GM19452 (cell line): ENCODE measurements at regions not wholly inside any gene's neighbourhood (a gene's known extent, or its start where the extent isn't known, plus 50 kb on each side); places are given as distances from the start of the nearest gene placed in this dataset.
"Not testable (repeated sequence)": the region's sequence is repeated elsewhere in the genome, so short reads cannot be mapped to it uniquely, and the experiment has no call there.

Source experiments
- ATAC-seq: cut with Tn5 transposase; IDR thresholded peaks from one replicate; pipeline ENCODE4 v1.9.1; 2021; ENCODE audit not compliant: unreplicated experiment

DNA sequence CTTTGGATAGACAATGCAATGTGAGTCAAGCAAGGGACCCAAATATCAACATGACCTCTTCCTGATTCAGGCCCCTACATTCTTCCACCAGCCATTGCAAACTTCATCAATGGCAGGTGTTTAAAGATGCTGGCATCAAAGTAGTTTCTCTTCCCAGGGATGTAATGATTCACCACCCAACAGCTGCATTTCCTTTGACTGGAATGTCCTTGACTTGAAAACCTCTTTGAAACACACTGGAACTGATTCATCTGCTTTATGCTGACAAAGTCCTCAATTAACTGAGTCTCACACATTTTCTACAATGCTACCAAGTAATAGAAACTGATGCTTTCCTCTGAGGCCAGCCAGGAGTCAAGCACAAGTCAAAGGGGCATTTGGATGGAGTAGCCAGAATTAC is 385.5 kb downstream of the GBE1 start:
- no peak for ATAC-seq

DNA sequence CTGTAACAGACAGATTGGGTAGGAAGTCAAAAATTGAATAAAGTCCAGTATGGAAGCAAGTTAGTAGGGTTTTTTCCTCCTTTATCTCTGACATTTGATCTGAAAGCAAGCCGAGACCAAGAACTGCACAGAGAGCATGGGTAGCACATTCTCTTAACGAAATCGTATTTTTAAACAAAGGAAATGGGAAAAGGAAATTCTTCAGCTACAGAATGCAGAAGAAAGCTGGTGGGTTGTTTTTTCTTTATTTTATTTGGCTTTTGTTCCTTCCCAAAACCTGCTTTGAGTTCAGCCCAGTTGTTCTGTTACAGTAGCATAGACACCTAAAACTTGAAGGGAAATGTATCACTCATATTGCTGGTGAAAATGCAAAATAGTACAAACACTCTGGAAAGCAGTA is 397.0 kb downstream of the GBE1 start:
- ATAC-seq = no peak

DNA sequence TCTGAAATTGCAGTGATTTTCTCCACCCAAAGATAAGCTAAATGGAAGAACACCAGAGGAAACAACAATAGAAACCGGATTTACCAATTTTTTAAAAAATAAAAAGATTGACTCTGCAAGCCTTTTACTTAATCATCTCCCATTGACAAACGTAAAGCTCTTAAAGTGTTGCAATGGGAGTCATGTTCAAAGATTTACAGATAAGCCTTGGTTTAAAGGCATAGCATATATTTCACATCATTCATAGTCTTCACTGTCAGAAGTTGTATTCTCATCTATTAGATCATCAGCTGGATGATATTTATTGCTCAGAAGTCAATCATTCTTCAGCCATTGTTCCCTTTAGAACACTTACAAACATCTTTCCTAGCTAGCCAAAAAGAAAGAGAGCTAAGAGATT is 397.6 kb downstream of the GBE1 start:
- ATAC-seq = no peak

DNA sequence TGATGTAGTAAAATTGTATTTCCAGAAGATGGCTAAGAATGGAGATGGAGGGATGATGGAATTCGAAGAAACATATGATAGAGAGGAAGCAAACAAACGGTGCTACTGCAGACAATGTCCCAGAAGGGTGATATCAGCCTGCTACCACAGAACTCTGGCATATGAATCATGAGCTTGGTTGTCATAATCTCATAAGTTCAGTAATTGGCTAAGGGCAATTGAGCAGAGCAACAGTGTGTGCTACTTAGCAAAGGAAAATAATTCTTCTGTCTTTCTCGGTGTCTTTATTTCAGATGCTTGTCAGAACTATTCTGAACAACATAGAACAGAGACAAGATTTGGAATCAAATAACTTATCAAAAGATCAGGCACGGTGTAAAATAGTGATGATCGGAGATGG is 407.3 kb downstream of the GBE1 start:
- ATAC-seq = no peak

DNA sequence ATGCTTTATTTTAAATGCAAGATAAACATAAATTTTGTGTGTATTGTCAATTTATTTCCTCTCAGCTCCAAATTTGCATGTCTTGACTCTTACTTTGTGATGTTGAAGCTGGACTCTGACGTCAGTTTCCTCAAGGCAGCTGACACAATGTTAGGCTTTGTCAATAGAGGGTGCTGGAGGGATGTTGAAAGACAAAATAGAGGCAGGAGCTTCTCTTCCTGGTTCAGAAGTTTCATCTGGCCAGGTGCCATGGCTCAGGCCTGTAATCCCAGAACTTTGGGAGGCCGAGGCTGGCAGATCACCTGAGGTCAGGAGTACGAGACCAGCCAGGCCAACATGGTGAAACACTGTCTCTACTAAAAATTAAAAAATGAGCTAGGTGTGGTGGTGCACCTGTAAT is 408.6 kb downstream of the GBE1 start:
- no peak for ATAC-seq

DNA sequence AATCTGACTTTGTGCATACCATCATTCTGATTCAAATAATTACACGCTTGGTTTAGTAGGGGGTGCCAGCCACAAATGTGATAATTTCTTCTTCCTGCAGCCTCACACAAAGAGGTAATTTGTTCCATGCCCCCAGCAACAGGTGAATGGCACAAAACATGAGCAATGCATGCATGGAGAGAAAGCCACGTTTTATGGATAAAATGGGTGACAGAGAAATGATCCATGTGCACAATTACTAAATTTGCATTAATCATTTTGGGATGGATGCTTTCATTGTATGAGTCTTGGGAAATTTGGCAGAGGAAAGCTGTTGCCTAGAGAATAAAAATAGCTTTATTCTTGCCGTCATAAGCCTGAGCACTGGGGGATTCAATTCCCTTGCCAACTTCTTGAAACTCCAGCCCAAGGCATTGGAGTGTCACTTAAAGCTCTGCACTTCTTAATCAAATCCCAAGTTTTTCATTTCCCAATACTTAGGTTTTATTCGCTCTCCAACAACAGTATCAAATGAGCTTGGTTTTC is 411.6 kb downstream of the GBE1 start:
- ATAC-seq = no peak

DNA sequence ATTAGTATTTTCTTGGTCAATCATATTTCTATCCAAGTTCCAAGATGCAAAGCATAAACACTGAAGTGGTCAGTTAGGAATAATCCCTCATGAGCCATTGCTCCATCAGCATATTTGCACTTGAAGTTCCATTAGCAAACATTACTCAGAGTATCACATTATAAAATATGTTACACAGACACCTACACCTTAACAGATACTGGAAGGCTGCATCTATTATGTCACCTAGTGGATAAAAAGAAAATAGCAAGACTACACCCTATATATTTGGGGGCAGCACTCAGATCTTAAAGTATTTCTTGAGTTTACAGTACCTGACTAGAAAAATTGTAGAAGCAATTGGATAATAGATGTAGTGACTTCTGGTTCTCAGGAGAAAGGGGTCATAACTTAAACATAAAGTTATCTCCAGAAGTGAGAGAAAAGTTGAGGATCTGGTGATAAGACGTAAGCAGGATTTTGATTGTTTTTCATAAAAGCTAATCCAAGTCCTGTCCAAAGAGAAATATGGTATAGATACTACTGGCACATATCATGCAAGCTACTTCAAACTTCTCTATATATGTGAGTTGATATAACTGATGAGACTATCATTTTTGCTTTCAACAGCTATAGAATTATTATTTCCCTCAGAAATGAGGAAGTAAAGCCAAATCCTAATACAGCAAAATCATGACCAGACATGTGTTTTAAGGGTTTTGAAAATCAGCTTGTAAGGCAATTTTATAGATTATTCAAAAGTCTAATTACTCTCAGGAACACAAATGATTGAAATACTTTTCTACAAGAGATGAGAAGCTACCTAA is 422.2 kb downstream of the GBE1 start:
- ATAC-seq = peak; percentile 80

DNA sequence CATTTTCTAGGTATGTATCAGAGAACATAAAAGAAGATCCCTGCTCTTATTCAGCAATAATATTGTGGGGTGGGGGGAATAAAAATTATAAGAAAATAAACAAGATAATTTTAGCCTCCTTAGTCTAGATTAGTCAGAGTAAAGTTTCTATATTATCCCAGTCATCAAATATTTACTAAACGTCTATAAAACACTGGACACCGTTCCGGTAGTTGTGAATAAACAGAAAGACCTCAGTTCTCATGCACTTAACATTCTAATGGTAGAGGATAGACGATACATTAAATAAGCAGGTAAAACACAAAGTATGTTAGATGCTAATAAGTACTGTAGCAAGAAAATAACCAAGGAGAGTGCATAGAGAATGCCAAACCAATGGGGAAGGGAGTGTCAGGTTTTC is 425.0 kb downstream of the GBE1 start:
- ATAC-seq = no peak

DNA sequence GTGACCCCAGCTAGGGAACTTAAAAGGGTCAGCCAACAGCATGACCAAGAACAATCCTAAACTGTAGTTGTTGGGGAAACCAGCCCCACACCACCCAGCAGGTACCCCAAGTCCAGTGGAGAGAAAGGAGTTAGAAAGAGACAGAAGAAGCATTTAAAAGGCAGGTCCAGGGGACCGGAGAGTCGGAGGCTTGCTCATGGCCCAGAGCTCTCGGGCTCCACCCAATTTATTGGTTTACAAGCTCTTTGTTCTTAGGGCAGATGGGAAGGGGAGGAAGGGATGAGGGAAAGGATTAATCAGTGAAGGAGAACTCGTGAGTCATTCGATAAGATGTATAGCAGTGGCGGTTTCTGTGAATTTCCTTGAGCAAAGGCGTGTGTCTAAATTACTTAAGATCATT is 431.6 kb downstream of the GBE1 start:
- ATAC-seq = not testable (repeated sequence)

DNA sequence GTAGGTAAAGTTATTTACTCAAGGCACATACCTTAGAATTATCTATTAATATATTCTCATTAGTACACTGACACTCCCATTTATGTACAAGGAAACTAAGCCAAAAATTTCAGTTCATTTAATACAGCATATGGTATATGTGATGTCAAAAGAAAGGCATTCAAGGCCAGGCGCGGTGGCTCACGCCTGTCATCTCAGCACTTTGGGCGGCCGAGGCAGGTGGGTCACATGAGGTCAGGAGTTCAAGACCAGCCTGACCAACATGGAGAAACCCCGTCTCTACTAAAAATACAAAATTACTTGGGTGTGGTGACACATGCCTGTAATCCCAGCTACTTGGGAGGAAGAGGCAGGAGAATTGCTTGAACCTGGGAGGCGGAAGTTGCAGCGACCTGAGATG is 435.2 kb downstream of the GBE1 start:
- ATAC-seq = no peak

DNA sequence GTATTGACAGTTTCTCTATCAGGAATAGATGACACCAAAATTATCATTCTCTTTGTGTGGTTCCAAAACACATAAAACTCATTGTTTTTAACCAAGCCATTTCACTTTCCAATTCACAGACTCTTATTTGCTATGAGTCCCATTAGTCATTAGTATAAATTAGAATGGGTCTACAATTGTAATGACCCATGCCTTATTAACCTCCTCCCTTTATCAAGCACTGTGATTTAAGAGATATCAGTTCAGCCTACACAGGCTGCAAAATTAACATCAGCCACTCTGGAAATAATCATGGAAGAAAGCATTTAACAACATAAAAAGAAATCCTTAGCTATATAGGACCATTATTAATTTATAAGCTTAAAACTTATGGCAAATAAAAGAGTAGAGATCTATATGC is 440.6 kb downstream of the GBE1 start:
- ATAC-seq = no peak

DNA sequence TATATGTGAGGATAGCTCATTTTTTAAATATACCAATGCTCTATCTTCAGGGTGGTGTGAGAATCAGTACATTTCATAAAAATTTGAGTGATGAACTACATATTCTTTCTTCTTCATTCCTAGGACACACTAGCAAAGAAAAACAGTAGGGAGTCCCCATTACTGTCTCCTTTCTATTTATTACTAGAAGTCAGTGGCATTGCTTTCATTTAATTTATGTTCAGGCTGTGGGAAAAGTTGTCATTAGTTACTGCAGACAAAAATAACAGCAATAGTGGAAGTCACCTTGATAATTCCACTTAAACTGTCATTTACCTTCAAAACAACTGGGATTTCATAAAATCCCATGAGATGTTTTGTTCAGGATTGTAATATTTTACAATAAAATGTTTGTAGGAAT is 446.4 kb downstream of the GBE1 start:
- no peak for ATAC-seq

DNA sequence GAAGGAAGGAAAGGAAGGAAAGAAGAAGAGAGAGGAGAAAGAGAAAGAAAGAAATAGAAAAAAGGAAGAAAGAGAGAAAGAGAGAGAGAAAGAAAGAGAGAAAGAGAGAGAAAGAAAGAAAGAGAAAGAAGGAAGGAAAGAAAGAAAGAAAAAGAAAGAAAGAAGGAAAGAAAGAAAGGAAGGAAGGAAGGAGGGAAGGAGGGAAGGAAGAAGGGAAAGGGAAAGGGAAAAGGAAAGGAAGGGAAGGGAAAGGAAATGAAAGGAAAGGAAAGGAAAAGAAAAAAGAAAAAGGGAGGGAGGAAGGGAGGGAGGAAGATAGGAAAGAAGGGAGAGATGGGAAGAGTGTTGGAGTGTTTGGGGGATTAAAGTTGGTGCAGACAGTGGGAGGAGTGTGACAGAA is 450.1 kb downstream of the GBE1 start:
- no peak for ATAC-seq

DNA sequence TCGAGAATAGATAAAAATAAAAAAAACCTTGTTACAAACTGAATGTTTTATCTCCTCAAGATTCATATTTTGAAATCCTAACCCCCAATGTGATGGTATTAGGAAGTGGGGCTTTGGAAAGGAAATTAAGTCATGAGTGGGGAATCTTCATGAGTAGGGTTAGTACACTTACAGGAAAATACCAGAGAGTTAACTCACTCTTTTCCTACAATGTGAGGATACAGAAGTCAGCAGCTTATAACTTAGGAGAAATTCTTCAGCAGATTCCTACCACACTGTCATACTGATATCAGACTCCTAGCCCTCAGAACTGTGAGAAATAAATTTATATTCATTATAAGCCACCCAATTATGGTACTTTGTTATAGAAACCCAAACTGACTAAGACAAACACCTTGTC is 453.1 kb downstream of the GBE1 start:
- ATAC-seq = no peak

DNA sequence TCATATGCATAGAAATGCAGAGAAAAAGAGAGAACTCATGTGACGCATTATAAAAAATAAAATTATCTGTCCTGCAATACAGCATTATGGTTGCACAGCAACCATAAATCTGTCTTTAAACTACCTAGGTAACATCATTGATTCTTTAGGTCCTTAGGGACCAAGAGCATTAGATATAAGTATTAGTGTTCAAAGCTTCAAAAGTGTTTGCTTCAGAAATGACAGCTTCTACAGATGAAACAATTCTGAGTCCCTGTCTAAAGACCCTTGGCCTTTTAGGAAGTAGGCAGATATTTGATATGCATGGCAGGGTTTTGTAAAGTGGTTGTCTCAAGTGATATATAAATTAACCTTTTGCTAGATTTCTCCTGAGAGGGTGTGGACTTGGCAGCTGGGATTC is 454.2 kb downstream of the GBE1 start:
- no peak for ATAC-seq

DNA sequence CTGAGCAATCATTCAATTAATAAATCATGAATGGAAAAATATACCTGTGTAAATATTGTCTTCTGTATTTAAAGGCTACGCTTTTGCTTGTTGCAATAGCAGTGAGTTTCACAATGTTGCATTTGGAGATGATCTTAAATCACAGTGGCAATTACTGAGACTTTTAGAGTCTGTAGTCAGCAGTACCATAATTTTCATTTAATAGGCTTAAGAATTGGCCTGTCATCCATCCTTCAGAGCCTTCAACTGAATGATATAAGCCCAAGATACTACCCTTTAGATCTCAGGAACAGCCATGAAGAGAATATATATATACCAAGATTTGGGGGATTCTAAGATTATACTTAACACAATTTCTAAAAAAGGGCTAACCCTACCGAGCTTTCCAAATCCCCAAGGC is 458.1 kb downstream of the GBE1 start:
- no peak for ATAC-seq

DNA sequence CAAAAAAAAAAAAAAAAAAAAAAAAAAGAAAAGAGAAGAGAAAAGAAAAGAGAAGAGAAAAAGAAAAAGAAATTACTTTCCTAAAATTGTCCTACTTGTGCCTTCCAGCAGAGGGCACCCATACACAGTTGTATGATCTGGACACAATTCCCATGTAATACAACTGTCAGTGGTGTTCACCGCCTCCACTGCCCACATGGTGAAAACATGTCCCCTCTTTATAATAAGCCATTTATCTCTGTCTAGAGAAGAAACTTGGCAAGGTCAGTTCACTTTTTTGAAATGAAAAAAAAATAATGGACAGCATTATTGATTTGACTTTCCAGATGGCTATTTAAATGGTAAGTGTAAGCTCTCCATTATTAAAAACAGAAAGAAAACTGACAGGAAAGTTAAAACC is 459.4 kb downstream of the GBE1 start:
- ATAC-seq = peak; percentile 71

DNA sequence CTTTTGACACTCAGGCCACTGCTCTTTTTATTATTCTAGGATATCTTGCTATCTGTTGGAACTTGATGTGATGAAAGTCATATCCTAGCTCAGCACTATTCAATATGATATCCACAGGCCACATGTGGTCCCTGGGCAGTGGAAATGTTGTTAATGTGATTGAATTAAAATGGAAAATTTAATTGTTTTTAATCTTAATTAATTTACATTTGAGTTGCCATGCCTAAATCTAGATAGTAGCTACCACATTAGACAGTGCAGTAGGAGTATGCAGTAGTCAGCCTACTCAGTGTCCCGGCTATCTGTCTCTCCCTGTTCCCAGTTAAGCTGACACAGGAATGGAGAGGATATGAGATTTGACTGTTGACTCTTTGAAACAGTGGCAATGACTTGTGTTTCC is 460.2 kb downstream of the GBE1 start:
- ATAC-seq = no peak

DNA sequence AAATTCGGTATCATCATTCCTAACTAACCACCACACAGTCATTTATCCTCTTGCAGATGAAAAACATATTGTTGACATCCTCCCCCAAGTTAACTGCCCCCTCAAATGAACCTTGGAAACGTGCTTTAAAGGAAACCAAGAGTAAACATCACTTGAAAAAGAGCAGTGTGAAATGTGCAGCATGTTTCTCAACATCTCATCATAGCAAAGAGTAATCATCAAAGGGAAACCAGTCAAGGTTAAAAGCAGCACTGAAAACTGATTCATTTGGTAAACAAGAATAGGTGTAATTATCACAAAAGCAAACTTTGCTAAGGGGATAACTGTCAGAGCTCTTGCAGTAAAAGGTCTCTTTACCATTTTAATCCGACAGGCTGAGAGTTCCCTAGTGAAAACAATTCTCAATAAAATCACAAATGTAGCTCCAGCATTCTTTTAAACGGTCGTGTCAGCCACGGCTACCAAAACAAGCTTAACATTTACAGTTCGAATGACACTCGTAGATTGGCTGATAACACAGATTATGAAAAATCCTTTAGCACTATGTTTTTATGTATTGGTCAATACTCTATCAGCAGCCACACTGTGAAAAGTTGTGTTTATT is 461.0 kb downstream of the GBE1 start:
- ATAC-seq = no peak

DNA sequence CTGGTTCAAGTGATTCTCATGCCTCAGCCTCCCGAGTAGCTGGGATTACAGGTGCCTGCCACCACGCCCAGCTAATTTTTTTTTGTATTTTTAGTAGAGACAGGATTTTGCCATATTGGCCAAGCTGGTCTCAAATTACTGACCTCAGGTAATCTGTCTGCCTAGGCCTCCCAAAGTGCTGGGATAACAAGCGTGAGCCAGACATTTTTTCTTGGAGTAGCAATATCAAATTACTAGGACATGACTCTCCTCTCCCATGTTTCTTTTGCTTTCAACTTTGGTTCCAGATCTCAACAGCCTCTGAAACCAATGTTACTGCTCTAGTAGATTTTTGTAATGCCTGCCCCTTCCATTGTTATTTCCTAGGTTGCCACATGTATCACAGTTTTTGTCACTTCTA is 462.0 kb downstream of the GBE1 start:
- no peak for ATAC-seq

DNA sequence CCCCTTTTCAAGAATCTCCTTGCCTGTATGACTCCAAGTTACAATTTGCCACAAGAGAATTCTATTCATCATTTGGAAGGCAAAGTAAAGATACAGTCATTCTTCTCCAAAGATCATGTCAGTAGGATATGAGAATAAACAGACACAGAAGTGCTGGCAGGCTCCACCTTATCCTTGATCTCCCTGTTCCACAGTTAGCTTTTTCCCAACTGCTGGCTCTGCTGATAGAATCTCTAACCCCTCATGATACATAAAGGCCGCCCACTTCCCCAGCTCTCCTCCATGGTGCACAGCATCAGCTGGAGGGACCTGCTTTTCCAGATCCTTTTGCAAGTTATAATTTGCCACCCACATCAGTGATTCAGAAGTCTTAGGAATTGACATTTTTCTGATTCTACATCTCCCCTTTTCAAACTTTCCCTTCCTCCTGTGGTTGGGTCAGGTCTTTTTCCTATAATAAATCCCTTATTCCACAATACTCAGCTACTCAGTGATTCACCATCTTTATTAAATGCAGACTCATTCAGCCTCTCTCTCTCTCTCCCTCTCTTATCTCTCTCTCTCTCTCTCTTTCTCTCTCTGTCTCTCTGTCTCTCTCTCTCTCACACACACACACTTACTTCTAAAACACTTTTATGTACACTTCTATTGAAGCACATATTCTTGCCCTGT is 465.4 kb downstream of the GBE1 start:
- ATAC-seq = no peak

DNA sequence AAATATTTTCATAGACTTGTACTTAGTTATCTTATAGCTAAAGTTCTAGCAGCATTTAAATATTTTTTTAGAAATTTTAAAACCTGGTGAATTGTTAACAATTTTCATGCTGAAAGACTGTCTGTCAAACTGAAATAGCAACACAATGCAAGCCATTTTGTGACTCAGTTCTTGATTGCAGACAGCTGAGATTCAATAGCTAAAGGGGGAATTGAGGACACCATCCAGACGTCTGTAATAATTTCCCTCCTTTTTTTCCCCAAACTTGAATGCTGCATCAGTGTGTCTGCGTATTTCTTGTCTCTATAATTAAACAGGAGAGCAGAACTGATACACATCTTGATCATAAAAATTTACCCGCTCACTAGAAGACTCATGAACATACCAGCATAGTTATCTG is 468.3 kb downstream of the GBE1 start:
- no peak for ATAC-seq
